Activated CD8-positive, alpha-beta memory T cell treated with anti-CD3 and anti-CD28 coated beads, Interleukin-2, amount 50 U/mL, for 24 hours (primary cell): ENCODE measurements at regions not wholly inside any gene's neighbourhood (a gene's known extent, or its start where the extent isn't known, plus 50 kb on each side); places are given as distances from the start of the nearest gene placed in this dataset.

Source experiments
- DNase-seq: peaks from one replicate; pipeline ENCODE4 v3.0.0-alpha.2; 2020; ENCODE audit errors: extremely low read depth

- no peak for DNase-seq
Measured at GRCh38 chr18:24987303-24988252, 364.4 kb downstream of the ZNF521 start.

GRCh38 chr18:24988253-24988840 is 363.6 kb downstream of the ZNF521 start:
- no peak for DNase-seq

- DNase-seq, result no peak
Measured at GRCh38 chr18:24989760-24990593, 362.0 kb downstream of the ZNF521 start.

DNA sequence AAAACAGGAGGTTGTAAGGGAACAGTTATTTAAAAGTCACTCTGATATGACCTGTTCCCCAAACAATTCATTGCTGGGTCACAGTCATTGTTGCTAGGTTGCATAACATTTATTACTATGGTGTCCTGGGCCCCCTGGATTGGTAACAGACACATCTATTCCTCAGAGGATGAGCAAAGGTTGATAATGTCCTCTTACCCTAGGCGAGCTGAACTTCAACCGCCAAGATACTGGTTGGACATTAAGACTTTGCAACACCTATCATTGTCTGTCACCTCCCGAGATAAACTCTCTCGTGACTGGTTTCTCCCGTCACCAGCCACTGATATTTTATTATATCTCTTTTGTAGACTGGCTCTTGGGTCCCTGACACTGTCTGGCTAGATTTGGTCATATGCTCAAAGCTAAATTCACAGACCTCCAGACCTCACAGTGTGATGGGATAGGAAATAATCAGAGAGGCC is 361.3 kb downstream of the ZNF521 start:
- no peak for DNase-seq

DNA sequence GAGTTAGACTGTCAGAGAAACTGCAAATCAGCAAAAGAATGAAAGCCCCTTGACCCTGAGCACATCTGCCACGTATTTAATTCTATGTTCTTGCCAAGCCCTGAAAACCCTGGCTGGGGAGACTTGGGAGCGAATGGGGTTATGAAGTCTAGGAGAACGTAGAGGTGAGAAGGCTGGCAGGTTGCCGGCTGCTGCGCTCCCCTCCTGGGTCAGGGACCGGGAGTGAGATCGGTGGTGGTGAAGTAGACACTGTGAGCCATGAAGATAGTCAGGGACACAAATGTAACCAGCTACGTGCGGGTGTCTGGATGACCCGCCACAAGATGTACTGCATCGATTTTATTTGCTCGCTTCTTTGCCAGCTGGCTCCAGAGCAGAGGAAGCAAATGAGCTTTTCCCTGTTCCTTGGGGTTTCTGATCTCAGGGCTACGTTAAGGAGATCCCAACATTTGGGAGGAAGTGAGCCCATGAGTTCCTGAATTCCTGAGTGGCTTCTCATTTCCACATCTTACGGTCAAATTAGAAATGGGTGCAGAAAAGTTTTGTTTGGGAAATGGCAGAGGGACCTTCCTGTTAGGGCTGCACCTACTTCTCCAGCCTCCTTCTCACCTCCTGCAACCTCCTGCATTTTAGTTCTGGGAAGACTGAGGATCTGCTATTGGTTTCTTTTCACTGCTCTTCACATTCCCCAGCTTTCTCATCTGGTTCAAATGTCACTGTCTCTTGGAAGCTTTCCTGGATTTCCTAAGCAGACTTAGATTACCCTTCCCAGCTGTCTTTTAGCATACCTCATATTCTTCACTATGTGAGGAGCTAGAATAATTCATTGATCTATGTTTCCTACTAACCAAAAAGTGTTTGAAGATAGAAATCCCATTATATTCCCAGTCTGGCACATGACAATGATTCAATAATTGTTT is 360.6 kb downstream of the ZNF521 start:
- no peak for DNase-seq

DNA sequence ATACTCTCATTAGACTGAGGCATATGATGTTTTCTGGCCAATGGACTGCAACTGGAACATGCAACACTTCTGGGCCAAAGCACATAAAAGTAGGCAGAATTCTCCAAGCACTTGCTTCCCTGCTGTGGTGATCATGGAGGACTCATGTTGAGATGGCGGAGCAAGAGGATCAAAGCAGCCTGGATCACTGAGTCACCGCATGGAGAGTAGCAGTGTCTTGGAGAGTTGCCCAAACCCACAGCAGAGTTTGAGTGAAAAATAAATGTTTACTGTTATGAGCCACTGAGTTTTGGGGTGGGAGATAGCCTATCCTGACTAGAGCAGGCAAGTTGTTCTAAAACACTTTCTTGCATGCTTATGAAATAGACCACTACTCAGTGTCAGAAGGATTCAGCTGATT is 359.5 kb downstream of the ZNF521 start:
- no peak for DNase-seq

- no peak for DNase-seq
Measured at GRCh38 chr18:24993628-24994027, 358.3 kb downstream of the ZNF521 start.

- DNase-seq, result no peak
Measured at GRCh38 chr18:24995056-24995455, 356.9 kb downstream of the ZNF521 start.

DNA sequence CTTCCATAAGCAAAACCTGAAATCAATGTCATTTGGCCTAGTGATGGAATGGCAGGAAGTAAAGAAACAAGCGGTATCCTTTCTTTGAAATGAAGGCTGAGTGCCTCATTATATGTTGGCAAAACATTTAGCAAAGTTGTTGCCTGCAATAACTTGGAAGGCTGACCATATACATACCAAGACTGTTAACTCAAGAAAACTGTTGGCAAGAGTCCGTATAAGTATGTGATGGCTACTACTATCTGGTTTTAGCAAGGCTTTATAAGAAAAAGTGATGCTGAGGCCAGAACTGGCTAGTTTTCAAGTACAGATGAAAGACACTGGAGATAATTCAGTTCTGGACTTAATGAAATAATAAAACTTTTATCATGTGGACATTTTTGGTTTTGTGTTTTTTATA is 356.2 kb downstream of the ZNF521 start:
- DNase-seq, result no peak

DNA sequence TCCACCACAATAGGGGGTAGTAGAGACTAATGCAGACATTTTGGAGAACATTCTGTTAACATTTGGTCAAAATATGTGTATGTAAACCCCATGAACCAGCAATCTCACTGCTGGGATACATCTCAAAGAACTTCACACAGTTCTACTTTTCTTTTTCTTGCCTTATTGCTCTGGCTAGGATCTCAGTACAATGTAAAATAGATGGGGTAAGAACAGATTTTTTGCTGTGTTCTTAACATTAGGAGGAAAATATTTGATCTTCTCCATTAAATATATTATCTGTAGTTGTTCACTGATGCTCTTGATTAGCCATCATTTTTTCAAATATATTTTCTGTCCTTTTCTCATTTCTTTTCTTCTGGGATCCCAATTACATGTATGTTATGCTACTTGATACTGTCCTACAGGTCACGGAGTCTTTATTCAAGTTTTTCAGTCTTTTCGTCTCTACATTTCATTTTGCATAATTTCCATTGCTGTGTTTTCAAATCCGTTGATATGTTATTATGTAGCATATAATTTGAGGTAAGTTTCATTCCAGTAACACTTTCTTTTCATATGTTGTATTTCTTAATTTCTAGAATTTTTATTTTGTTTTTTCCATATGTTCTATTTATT is 352.2 kb downstream of the ZNF521 start:
- DNase-seq, result no peak

GRCh38 chr18:25001803-25002202 is 350.2 kb downstream of the ZNF521 start:
- DNase-seq, result no peak

- DNase-seq, result no peak
Measured at GRCh38 chr18:25005541-25006403, 346.2 kb downstream of the ZNF521 start.

- no peak for DNase-seq
Measured at GRCh38 chr18:25010623-25011374, 341.2 kb downstream of the ZNF521 start.
